ENCODE measurements at regions not wholly inside any gene's neighbourhood (a gene's known extent, or its start where the extent isn't known, plus 50 kb on each side); places are given as distances from the start of the nearest gene placed in this dataset.

DNA sequence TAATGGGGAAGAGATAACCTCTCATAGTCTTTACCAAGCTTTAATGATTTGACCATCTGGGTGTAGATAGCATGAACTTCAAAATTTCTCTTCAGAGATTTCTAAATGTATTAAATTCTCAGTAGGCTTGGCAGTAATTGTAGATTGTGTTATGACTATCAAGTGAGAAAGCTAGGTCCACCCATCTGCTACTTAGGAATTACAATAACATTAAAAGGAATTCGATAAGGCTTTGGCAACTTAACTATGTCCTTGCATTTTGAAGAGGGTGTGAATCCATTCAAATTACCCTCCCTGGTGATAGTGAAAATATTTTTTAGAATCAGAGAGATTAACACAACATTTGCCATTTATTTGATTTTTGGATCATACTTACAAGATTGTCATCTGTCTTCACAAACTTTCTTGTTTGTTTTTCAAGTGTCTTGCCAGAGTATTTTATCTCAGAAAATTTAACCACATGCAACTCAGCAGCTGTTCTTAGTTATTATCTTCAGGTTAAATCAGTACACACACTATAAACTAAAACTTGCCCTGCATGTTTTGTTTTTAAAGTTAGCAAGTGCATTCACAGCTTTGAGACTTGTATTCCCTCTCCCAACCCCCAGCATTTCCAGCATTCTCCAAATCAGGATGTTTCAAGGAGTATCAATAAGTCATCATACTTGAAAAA lies 69.6 kb upstream of the COL8A1 start:
- TF ChIP-seq, protein P1, sequence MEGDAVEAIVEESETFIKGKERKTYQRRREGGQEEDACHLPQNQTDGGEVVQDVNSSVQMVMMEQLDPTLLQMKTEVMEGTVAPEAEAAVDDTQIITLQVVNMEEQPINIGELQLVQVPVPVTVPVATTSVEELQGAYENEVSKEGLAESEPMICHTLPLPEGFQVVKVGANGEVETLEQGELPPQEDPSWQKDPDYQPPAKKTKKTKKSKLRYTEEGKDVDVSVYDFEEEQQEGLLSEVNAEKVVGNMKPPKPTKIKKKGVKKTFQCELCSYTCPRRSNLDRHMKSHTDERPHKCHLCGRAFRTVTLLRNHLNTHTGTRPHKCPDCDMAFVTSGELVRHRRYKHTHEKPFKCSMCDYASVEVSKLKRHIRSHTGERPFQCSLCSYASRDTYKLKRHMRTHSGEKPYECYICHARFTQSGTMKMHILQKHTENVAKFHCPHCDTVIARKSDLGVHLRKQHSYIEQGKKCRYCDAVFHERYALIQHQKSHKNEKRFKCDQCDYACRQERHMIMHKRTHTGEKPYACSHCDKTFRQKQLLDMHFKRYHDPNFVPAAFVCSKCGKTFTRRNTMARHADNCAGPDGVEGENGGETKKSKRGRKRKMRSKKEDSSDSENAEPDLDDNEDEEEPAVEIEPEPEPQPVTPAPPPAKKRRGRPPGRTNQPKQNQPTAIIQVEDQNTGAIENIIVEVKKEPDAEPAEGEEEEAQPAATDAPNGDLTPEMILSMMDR (IDR thresholded peaks at IDR 0.05), result no peak

DNA sequence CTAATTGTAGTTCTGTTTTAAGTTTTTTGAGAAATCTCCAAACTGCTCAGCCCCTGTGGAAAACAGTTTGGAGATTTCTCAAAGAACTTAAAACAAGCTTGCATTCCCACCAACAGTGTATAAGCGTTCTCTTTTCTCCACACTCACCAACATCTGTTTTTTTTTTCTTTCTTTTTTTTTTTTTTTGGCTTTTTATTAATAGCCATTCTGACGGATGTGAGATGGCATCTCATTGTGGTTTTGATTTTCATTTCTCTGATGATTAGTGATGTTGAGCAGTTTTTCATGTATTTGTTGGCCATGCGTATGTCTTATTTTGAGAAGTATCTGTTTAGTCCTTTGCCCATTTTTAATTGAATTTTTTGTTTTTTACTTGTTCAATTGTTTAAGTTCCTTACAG lies 73.1 kb upstream of the COL8A1 start:
- TF ChIP-seq, protein P1 (IDR thresholded peaks at IDR 0.05), result no peak

DNA sequence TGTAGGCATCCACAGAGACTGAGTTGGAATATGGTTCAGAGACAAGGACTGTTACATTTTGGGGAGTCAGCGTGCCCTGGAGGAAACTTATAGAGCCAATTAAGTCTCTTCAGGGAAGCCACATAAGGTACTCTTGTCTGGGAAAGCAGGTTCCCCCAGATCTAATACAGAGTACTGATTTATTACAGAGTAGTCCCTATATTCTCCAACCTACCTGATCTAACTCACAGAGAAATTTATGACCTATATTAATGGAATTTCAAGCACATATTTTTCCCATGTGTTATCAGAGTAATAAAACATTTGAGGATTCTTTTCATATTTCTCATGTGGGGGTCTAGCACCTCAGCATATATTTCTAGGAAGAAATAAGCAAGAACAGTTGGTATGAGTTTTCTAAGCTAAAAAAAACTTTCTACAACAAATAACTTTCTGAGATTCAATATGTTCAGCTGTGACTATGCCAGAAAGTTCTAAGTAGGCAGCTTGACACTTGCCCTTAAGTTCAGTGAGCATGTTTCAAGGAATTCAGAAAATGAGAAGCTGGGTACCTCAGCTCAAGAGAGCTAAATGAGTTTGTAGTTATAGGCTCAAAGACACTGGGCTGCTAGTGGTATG lies 75.3 kb upstream of the COL8A1 start:
- TF ChIP-seq, protein P1 (IDR thresholded peaks at IDR 0.05), result no peak

DNA sequence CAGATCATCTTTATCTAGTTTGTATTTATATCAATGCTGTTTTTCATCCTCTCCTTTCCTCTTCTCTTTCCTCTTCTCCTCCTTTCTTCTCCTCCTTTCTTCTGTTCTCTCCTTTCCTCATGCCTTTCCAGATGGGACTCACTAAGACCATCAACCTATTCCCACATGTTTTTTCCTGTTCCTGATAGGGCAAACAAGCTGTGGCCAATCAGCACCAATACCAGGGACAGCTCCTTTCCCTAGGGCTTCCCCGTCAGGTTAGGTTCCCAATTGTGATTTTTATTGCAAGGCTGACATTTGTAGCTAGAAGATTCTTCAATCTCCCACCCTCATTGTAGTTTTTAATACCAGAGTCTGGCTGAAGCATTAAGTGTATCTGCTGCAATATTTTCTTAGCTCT lies 76.3 kb upstream of the COL8A1 start:
- TF ChIP-seq, protein P1 (IDR thresholded peaks at IDR 0.05), result no peak

DNA sequence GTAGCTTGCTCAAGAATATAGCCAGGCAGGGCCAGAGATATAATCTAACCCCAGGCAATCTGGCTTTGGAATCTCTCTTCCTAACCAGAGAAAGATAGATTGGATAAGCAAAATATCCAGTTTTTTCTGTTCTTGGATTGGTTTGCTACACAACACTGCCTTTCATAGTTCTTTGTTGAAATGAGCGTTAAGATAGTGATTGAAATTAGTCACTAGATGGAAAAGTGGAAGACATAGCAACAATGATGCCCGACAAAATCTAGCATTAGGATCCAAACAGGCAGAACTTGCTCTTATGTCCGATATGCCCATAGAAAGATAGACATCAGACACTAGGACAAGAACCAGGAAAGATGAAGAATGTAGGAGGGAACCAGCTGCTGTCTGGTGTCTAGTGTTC lies 77.3 kb upstream of the COL8A1 start:
- TF ChIP-seq, protein P1 (IDR thresholded peaks at IDR 0.05), result no peak

DNA sequence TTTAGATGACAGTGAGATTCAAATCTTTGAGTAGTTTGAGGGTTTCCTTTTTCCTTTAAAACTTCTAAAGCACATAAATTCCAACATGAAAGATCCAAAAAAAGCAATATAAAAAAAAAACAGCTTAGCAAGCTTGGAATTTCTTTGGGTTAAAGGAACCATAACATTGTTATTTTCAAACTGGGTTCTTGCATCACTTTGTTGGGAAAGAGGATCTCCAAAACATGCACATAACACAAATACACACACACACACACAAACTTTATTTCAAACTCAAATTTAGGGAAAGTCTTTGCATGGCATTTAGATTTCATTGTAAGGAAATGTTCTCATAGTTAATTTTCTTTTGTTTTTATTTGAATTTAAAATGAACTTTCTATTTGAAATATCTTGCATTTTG lies 79.2 kb upstream of the COL8A1 start:
- TF ChIP-seq, protein P1 (IDR thresholded peaks at IDR 0.05), result no peak

DNA sequence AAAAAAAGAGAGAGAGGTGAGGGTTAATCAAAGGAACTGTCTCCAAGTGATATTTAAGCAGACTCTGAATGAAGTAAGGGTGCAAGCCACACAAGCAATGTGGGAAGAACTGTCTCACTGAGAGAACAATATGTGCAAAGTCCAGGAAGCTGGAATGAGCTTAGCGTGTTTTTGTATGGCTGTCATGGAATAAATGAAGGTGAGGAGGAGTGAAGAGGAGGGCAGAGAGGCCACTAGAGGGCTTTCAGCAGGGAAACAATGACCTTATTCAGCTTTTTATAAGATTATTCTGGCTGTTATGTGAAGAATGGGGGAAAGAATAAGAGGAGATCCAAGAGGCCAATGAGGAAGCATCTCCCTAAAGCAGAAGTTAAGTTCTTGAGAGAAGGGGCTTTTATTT lies 86.9 kb upstream of the COL8A1 start:
- TF ChIP-seq, protein P1 (IDR thresholded peaks at IDR 0.05), result no peak
